K562 (cell line): ENCODE measurements at regions not wholly inside any gene's neighbourhood (a gene's known extent, or its start where the extent isn't known, plus 50 kb on each side); places are given as distances from the start of the nearest gene placed in this dataset.

Source experiments
- ATAC-seq: fragments of 200-7000 bp; cut with Tn5 transposase; 3 replicates; pipeline ENCODE4 v1.9.1; 2020; ENCODE audit warnings: moderate library complexity
- BruUV-seq: library from RNA; stranded (reverse); fragments of 400-500 nt; replicated peaks from 2 replicates; lab custom pipeline; 2021; lab: Mats Ljungman, UMichigan
- CTCF ChIA-PET: fragments of 300-600 bp; formaldehyde crosslinking; extraction: SDS; loops from one replicate; lab custom pipeline; 2021; ENCODE audit warnings: low intra/inter-chr PET ratio; lab: Yijun Ruan, JAX
- POLR2A ChIA-PET: fragments of 300-600, 350-650 bp; sonication (Branson Sonifier 250); formaldehyde crosslinking; extraction: SDS; loops from one replicate; lab custom pipeline; 2021; ENCODE audit warnings: antibody characterized with exemption, inconsistent platforms; lab: Yijun Ruan, JAX
- DNase-seq, 4 experiments: peaks; one replicate each; pipeline versions ENCODE4 v3.0.0 to v3.0.0-alpha.2; 2011 to 2018; ENCODE audit warnings: low spot score in 3 of 4, mixed read lengths in 3 of 4; ENCODE audit errors: extremely low read depth in 1 of 4
- FAIRE-seq: peaks from 2 replicates; lab custom pipeline; 2011; peaks lifted over from hg19 to GRCh38; lab: Jason Lieb, UNC
- H2AFZ ChIP-seq: 2 replicates; pipeline ENCODE4 v1.6.0; 2011; ENCODE audit warnings: low read depth, low read length, control low read depth, inconsistent platforms
- H3K27ac ChIP-seq: fragments of 200-600 bp; 3 replicates; pipeline ENCODE4 v1.8.0; 2011; ENCODE audit warnings: low read depth, mild to moderate bottlenecking, control low read depth, inconsistent platforms, low read length, moderate library complexity, mixed read lengths; ENCODE audit errors: extremely low read depth
- H3K27me3 ChIP-seq, 2 experiments: fragments of 300-600 bp in 1 of 2; 2 replicates in 1 of 2; 3 replicates in 1 of 2; pipeline versions ENCODE4 v1.6.0 to v1.8.0; 2011; ENCODE audit warnings: inconsistent platforms in 2 of 2, low read length in 2 of 2, mild to moderate bottlenecking in 1 of 2, mixed read lengths in 1 of 2, moderate library complexity in 1 of 2; ENCODE audit not compliant: control insufficient read depth in 2 of 2, insufficient read depth in 2 of 2
- H3K36me3 ChIP-seq: fragments of 300-600 bp; 3 replicates; pipeline ENCODE4 v1.8.0; 2011; ENCODE audit warnings: mild to moderate bottlenecking, low read length, inconsistent platforms; ENCODE audit not compliant: control insufficient read depth, insufficient read depth
- H3K4me1 ChIP-seq, 2 experiments: fragments of 200-600 bp in 1 of 2; replicated peaks in 1 of 2; 2 replicates in 1 of 2; 3 replicates in 1 of 2; pipeline versions ENCODE4 v1.5.1 to v1.8.0; 2011; ENCODE audit warnings: inconsistent platforms in 2 of 2, low read length in 2 of 2, mild to moderate bottlenecking in 1 of 2, mixed read lengths in 1 of 2, moderate library complexity in 1 of 2; ENCODE audit not compliant: control insufficient read depth in 2 of 2, insufficient read depth in 2 of 2
- H3K4me2 ChIP-seq: 2 replicates; pipeline ENCODE4 v1.6.1; 2011; ENCODE audit warnings: low read length, control low read depth, inconsistent platforms, mixed read lengths; ENCODE audit not compliant: insufficient read depth
- H3K4me3 ChIP-seq: fragments of 200-600 bp; sonication (generic), shearing (Covaris generic); 2 replicates; pipeline ENCODE4 v1.5.1; 2016; ENCODE audit warnings: control low read depth, inconsistent platforms
- H3K79me2 ChIP-seq: fragments of 200-600 bp; 3 replicates; pipeline ENCODE4 v1.8.0; 2011; ENCODE audit warnings: low read length, inconsistent platforms; ENCODE audit not compliant: control insufficient read depth, insufficient read depth
- H3K9ac ChIP-seq, 2 experiments: 2 replicates each; pipeline versions ENCODE4 v1.6.0 to v1.6.1; 2011; ENCODE audit warnings: low read depth in 2 of 2, low read length in 2 of 2, control low read depth in 1 of 2, inconsistent platforms in 1 of 2, mild to moderate bottlenecking in 1 of 2, mixed read lengths in 1 of 2; ENCODE audit not compliant: insufficient read depth in 1 of 2
- H3K9me1 ChIP-seq: one replicate; pipeline ENCODE4 v1.6.0; 2011; ENCODE audit warnings: inconsistent platforms, mild to moderate bottlenecking, low read length, moderate library complexity; ENCODE audit not compliant: control insufficient read depth, insufficient read depth
- H3K9me3 ChIP-seq: replicated peaks from 2 replicates; pipeline ENCODE4 v1.5.1; 2011; ENCODE audit warnings: low read depth, low read length, inconsistent platforms; ENCODE audit not compliant: control insufficient read depth, insufficient read depth
- H4K20me1 ChIP-seq: replicated peaks from 2 replicates; pipeline ENCODE4 v1.6.1; 2011; ENCODE audit warnings: low read length, inconsistent platforms, mixed read lengths; ENCODE audit not compliant: control insufficient read depth, insufficient read depth
- E2F4 ChIP-seq: sonication (generic); formaldehyde crosslinking; IDR thresholded peaks from 2 replicates; pipeline ENCODE4 v1.8.0; 2022; ENCODE audit warnings: mild to moderate bottlenecking, low read depth, missing genetic modification reagents
- MBD2 ChIP-seq: sonication (generic); IDR thresholded peaks from 2 replicates; pipeline ENCODE4 v1.6.1; 2016; ENCODE audit warnings: low read depth, borderline replicate concordance
- SAFB2 ChIP-seq: fragments of 200-400 bp; formaldehyde crosslinking; IDR thresholded peaks from 2 replicates; pipeline ENCODE4 v1.6.1; 2018; ENCODE audit warnings: borderline replicate concordance, low read length, low read depth, moderate library complexity; ENCODE audit not compliant: severe bottlenecking
- TCFL5 ChIP-seq: fragments of 250-450 bp; sonication (Bioruptor Pico); conservative IDR thresholded peaks from 2 replicates; pipeline ENCODE4 v1.6.1; 2021; ENCODE audit warnings: mild to moderate bottlenecking, moderate library complexity, matching md5 sums
- ZNF3 ChIP-seq: fragments of 250-450 bp; sonication (Bioruptor Pico); IDR thresholded peaks from 2 replicates; pipeline ENCODE4 v1.5.0; 2021; ENCODE audit warnings: mild to moderate bottlenecking, moderate library complexity
- ZNF518B ChIP-seq: fragments of 250-450 bp; sonication (Bioruptor Pico); IDR thresholded peaks from 2 replicates; pipeline ENCODE4 v1.5.0; 2021; ENCODE audit warnings: mild to moderate bottlenecking, moderate library complexity
- WGBS: fragments of 100-300 bp; shearing (Covaris generic); methylation state at CpG from one replicate; pipeline ENCODE4 v1.1.6; 2016; ENCODE audit warnings: low coverage, mixed read lengths; ENCODE audit not compliant: insufficient coverage; ENCODE audit errors: missing lambda C conversion rate; 5-methylcytosine and 5-hydroxymethylcytosine counted together
- in situ Hi-C: fragments of 300-500 bp; cut with MboI; formaldehyde crosslinking; loops from 4 replicates; pipeline ENCODE4 v1.15.0; 2018; ENCODE audit warnings: inconsistent platforms, mixed read lengths
- intact Hi-C: fragments of 100-400 bp; cut with micrococcal nuclease; formaldehyde crosslinking; loops from 2 replicates; pipeline ENCODE4 v1.14.2; 2022

- no peak for TF ChIP-seq ZNF518B (CRISPR knock-in tag)
Observed at GRCh38 chr11:42816471-42816870, 495.3 kb upstream of the API5 start (continued).

- Histone ChIP-seq H3K9ac (no peak overlapping the region), H2AFZ (no peak overlapping the region), H3K4me3 (no peak overlapping the region), H3K9me3 (no peaks in the 10 kb centered on the region), H3K4me1 (no peaks in the 10 kb centered on the region), H3K27ac (no peak overlapping the region), H3K36me3 (no peaks in the 10 kb centered on the region), H3K79me2 (no peaks in the 10 kb centered on the region), H3K27me3 (no peaks in the 10 kb centered on the region), H3K4me2 (no peak overlapping the region)
- ChIA-PET CTCF (no interaction called here), POLR2A (no interaction called here)
- FAIRE-seq (no peak), DNase-seq (no peak), ATAC-seq (no peak)
- WGBS: 0% methylated on average over 3 of the region's 3 CpGs
- in situ Hi-C loops: no loop called here
- intact Hi-C loops: no loop called here
- BruUV-seq: no TSS peak
- TF ChIP-seq TCFL5 (CRISPR knock-in tag) (no peak), E2F4 (CRISPR knock-in tag) (no peak), MBD2 (no peak), ZNF3 (CRISPR knock-in tag) (no peak), SAFB2 (no peak)
- TF ChIP-seq, all 486 proteins: peak for 0
- H3K9me1 ChIP-seq: no peaks in the 10 kb centered on the region
- H4K20me1 ChIP-seq: no peaks in the 10 kb centered on the region
Observed at GRCh38 chr11:42819126-42819525, 492.7 kb upstream of the API5 start.
